ENCODE measurements at regions not wholly inside any gene's neighbourhood (a gene's known extent, or its start where the extent isn't known, plus 50 kb on each side); places are given as distances from the start of the nearest gene placed in this dataset.

GRCh38 chr10:105774351-105774750, 1133.3 kb downstream of the SORCS3 start:
- TF ChIP-seq CTCF (IDR thresholded peaks at IDR 0.05), result no peak
- no peak for TF ChIP-seq POLR2A (IDR thresholded peaks at IDR 0.05)
- no peak for TF ChIP-seq POLR2AphosphoS5 (IDR thresholded peaks at IDR 0.05)
